ENCODE measurements at regions not wholly inside any gene's neighbourhood (a gene's known extent, or its start where the extent isn't known, plus 50 kb on each side); places are given as distances from the start of the nearest gene placed in this dataset.

GRCh38 chr7:153286763-153287162, 527.2 kb downstream of the ACTR3B start:
- intact Hi-C loops (cut with DNase I), result no loop called here
- Histone ChIP-seq H3K36me3 (no peaks in the 10 kb centered on the region), H3K27ac (no peak overlapping the region), H3K4me1 (no peaks in the 10 kb centered on the region), H3K4me3 (no peak overlapping the region), H3K9me3 (no peaks in the 10 kb centered on the region), H3K27me3 (no peaks in the 10 kb centered on the region)
- no peak for DNase-seq (ENCODE audit: low spot score in 2 of 2)
- no peak for TF ChIP-seq CTCF (IDR thresholded peaks at IDR 0.05)

- H3K9me3 ChIP-seq, result no peaks in the 10 kb centered on the region
- H3K36me3 ChIP-seq, result no peaks in the 10 kb centered on the region
- H3K4me1 ChIP-seq, result no peaks in the 10 kb centered on the region
- DNase-seq (ENCODE audit: low spot score in 2 of 2), result no peak
- intact Hi-C loops (cut with DNase I), result no loop called here
- no peak for TF ChIP-seq CTCF (IDR thresholded peaks at IDR 0.05)
- H3K27ac ChIP-seq, result no peak overlapping the region
- no peak overlapping the region for H3K4me3 ChIP-seq
- no peaks in the 10 kb centered on the region for H3K27me3 ChIP-seq
These were observed 530.5 kb downstream of the ACTR3B start for GRCh38 chr7:153290066-153290465.

GRCh38 chr7:153297141-153297540, 537.6 kb downstream of the ACTR3B start:
- no peaks in the 10 kb centered on the region for H3K9me3 ChIP-seq
- DNase-seq (ENCODE audit: low spot score in 2 of 2), result no peak

GRCh38 chr7:153301936-153302335, 542.4 kb downstream of the ACTR3B start:
- Histone ChIP-seq H3K4me3 (no peak overlapping the region), H3K36me3 (no peaks in the 10 kb centered on the region), H3K27me3 (no peaks in the 10 kb centered on the region), H3K27ac (no peak overlapping the region), H3K4me1 (no peaks in the 10 kb centered on the region), H3K9me3 (peaks cover 0 to 6% of the 10 kb centered on the region in 2 donors)
- intact Hi-C loops (cut with DNase I), result no loop called here
- TF ChIP-seq CTCF (IDR thresholded peaks at IDR 0.05), result no peak
- no peak for DNase-seq (ENCODE audit: low spot score in 2 of 2)

More at GRCh38 chr7:153297141-153297540, 537.6 kb downstream of the ACTR3B start:
- Histone ChIP-seq H3K27ac (no peak overlapping the region), H3K4me1 (no peaks in the 10 kb centered on the region), H3K4me3 (no peak overlapping the region), H3K27me3 (no peaks in the 10 kb centered on the region), H3K36me3 (no peaks in the 10 kb centered on the region)
- intact Hi-C loops (cut with DNase I), result no loop called here
- TF ChIP-seq CTCF (IDR thresholded peaks at IDR 0.05), result no peak

GRCh38 chr7:153320005-153320404, 560.5 kb downstream of the ACTR3B start:
- Histone ChIP-seq H3K27me3 (no peaks in the 10 kb centered on the region), H3K9me3 (no peaks in the 10 kb centered on the region), H3K36me3 (no peaks in the 10 kb centered on the region), H3K4me1 (no peaks in the 10 kb centered on the region), H3K27ac (no peak overlapping the region), H3K4me3 (no peak overlapping the region)
- TF ChIP-seq CTCF (IDR thresholded peaks at IDR 0.05), result no peak
- intact Hi-C loops (cut with DNase I), result no loop called here
- DNase-seq (ENCODE audit: low spot score in 2 of 2), result no peak

- Histone ChIP-seq H3K4me3 (no peak overlapping the region), H3K36me3 (no peaks in the 10 kb centered on the region), H3K9me3 (no peaks in the 10 kb centered on the region), H3K27ac (no peak overlapping the region), H3K27me3 (no peaks in the 10 kb centered on the region), H3K4me1 (no peaks in the 10 kb centered on the region)
- intact Hi-C loops (cut with DNase I), result no loop called here
- TF ChIP-seq CTCF (IDR thresholded peaks at IDR 0.05), result no peak
- DNase-seq (ENCODE audit: low spot score in 2 of 2), result no peak
These were observed 561.1 kb downstream of the ACTR3B start for GRCh38 chr7:153320681-153321080.
